RWPE2 (cell line): ENCODE measurements at regions not wholly inside any gene's neighbourhood (a gene's known extent, or its start where the extent isn't known, plus 50 kb on each side); places are given as distances from the start of the nearest gene placed in this dataset.

Experiments
- ATAC-seq: fragments of 200-7000 bp; cut with Tn5 transposase; 3 replicates; pipeline ENCODE4 v1.9.1; 2021; ENCODE audit warnings: low read depth
- DNase-seq: peaks from one replicate; pipeline ENCODE4 v3.0.0-alpha.2; 2020; ENCODE audit warnings: low spot score
- H3K27ac ChIP-seq: fragments of 450-650 bp; 2 replicates; pipeline ENCODE4 v1.5.1; 2017; ENCODE audit warnings: mild to moderate bottlenecking; ENCODE audit not compliant: poor library complexity, severe bottlenecking
- H3K27me3 ChIP-seq: fragments of 250-450 bp; sonication (Bioruptor Pico); 2 replicates; pipeline ENCODE4 v1.5.1; 2021; ENCODE audit warnings: mild to moderate bottlenecking, moderate library complexity; ENCODE audit not compliant: insufficient read depth, poor library complexity, severe bottlenecking
- H3K36me3 ChIP-seq: fragments of 250-450 bp; sonication (Bioruptor Pico); 2 replicates; pipeline ENCODE4 v1.5.1; 2020; ENCODE audit warnings: low read depth, mild to moderate bottlenecking, moderate library complexity
- H3K4me1 ChIP-seq: fragments of 250-450 bp; sonication (Bioruptor Pico); 2 replicates; pipeline ENCODE4 v1.5.1; 2021; ENCODE audit warnings: mild to moderate bottlenecking, moderate library complexity; ENCODE audit not compliant: insufficient read depth, poor library complexity, severe bottlenecking
- H3K4me3 ChIP-seq: fragments of 250-450 bp; sonication (Bioruptor Pico); 2 replicates; pipeline ENCODE4 v1.5.1; 2021; ENCODE audit warnings: mild to moderate bottlenecking, moderate library complexity; ENCODE audit not compliant: severe bottlenecking
- H3K9me3 ChIP-seq: fragments of 250-450 bp; sonication (Bioruptor Pico); 2 replicates; pipeline ENCODE4 v1.5.1; 2021; ENCODE audit warnings: mild to moderate bottlenecking, moderate library complexity; ENCODE audit not compliant: severe bottlenecking
- CTCF ChIP-seq: fragments of 450-650 bp; IDR thresholded peaks from one replicate; pipeline ENCODE4 v1.5.1; 2017; ENCODE audit warnings: mild to moderate bottlenecking, moderate library complexity; ENCODE audit not compliant: poor library complexity, severe bottlenecking

- TF ChIP-seq CTCF: no peak
- H3K4me3 ChIP-seq: no peak overlapping the region
- H3K27me3 ChIP-seq: no peaks in the 10 kb centered on the region
- no peak for DNase-seq
- ATAC-seq: no peak
- no peak overlapping the region for H3K27ac ChIP-seq
- no peaks in the 10 kb centered on the region for H3K9me3 ChIP-seq
- H3K4me1 ChIP-seq: no peaks in the 10 kb centered on the region
- H3K36me3 ChIP-seq: no peaks in the 10 kb centered on the region
Measured at GRCh38 chr12:14314801-14315200, 50.7 kb upstream of the ATF7IP start.

DNA sequence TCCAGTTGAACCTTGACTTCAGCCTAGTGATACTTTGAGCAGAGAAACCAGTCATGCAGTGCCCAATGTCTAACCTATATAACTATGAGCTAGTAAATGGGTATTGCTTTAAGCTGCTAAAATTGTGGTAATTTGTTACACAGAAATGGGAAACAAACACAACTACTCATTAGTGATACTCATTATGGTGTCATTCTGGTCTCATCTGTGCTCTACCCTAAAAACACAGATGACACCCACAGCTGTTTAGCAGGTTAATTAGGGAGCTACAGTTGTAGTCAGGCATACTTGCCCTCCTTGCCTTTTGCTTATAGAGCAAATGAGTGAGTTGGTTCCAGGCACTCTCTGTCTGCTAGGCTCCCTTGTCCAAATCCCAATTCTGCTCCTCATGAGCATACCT is 50.0 kb upstream of the ATF7IP start:
- DNase-seq (no peak), ATAC-seq (no peak)
- no peaks in the 10 kb centered on the region for H3K4me1 ChIP-seq
- H3K27me3 ChIP-seq: no peaks in the 10 kb centered on the region
- no peaks in the 10 kb centered on the region for H3K36me3 ChIP-seq
- H3K9me3 ChIP-seq: no peaks in the 10 kb centered on the region
- no peak overlapping the region for H3K27ac ChIP-seq
- no peak for TF ChIP-seq CTCF
- no peak overlapping the region for H3K4me3 ChIP-seq
